ENCODE measurements at regions not wholly inside any gene's neighbourhood (a gene's known extent, or its start where the extent isn't known, plus 50 kb on each side); places are given as distances from the start of the nearest gene placed in this dataset.

- Mint-ChIP-seq H3K4me3 (no peak overlapping the region), H3K4me1 (peaks cover 5 to 6% of the 10 kb centered on the region in 2 experiments; a peak in 2 of 4 replicates), H3K9me3 (peaks cover 60 to 70% of the 10 kb centered on the region in 2 experiments), H3K36me3 (ENCODE audit: insufficient read depth in 1 of 3, low read depth in 3 of 3) (peaks cover 3 to 5% (median 3%) of the 10 kb centered on the region in 3 experiments; a peak in 4 of 7 replicates), H3K27ac (no peak overlapping the region; a peak in 1 of 7 replicates), H3K27me3 (ENCODE audit: low read depth) (peaks cover 2% of the 10 kb centered on the region; the same call in 1 of the 2 replicates)
- H3T11ph ChIP-seq (ENCODE audit: low read length) = no peak overlapping the region
- no peak overlapping the region for H3K23ac ChIP-seq (ENCODE audit: insufficient read length, low read depth, low read length)
- no peak overlapping the region for H3K14ac ChIP-seq (ENCODE audit: insufficient read depth, low read length)
- H4K20me1 ChIP-seq (ENCODE audit: control insufficient read depth, insufficient read depth, insufficient read length) = no peaks in the 10 kb centered on the region
- H3K27me3 ChIP-seq (ENCODE audit: insufficient read depth, low read length) = no peaks in the 10 kb centered on the region
- H3K4me1 ChIP-seq (ENCODE audit: insufficient read depth, low read length) = no peaks in the 10 kb centered on the region; the same call in 1 of the 2 replicates
- H3K4ac ChIP-seq (ENCODE audit: low read depth, low read length) = no peak overlapping the region
- no peak overlapping the region for H2BK20ac ChIP-seq (ENCODE audit: low read depth, low read length, poor library complexity, severe bottlenecking)
- H2BK12ac ChIP-seq (ENCODE audit: insufficient read length, low read depth, low read length) = no peak overlapping the region
- H2BK120ac ChIP-seq (ENCODE audit: low read depth, low read length, poor library complexity, severe bottlenecking) = no peak overlapping the region
- H2AFZ ChIP-seq (ENCODE audit: low read length) = no peak overlapping the region
- no peak overlapping the region for H2BK5ac ChIP-seq (ENCODE audit: insufficient read length, low read length)
- WGBS (ENCODE audit: extremely low coverage, insufficient read length, low lambda C conversion rate) = no CpG with 5 or more reads among the region's 9 CpGs
- H3K27ac ChIP-seq (ENCODE audit: insufficient read length, low read depth, low read length) = no peak overlapping the region
- no peak overlapping the region for H2BK15ac ChIP-seq (ENCODE audit: low read depth, low read length)
- no peak overlapping the region for H3K56ac ChIP-seq (ENCODE audit: insufficient read length, low read depth, low read length)
- no peak overlapping the region for H4K91ac ChIP-seq (ENCODE audit: insufficient read length, low read depth, low read length)
- H3K9me3 ChIP-seq (ENCODE audit: control insufficient read depth, low read depth, low read length) = no peaks in the 10 kb centered on the region
- no peak for TF ChIP-seq CTCF (conservative IDR thresholded peaks at IDR 0.05)
- no peak overlapping the region for H2AK5ac ChIP-seq (ENCODE audit: insufficient read length, low read length)
- no peaks in the 10 kb centered on the region for H3K79me2 ChIP-seq (ENCODE audit: insufficient read depth, low read length)
- no peak overlapping the region for H3K4me2 ChIP-seq (ENCODE audit: insufficient read depth, insufficient read length, low read length)
- no peaks in the 10 kb centered on the region for H3K23me2 ChIP-seq (ENCODE audit: insufficient read length, low read depth, low read length, poor library complexity, severe bottlenecking)
- no peaks in the 10 kb centered on the region for H3K79me1 ChIP-seq (ENCODE audit: insufficient read depth, low read depth, low read length, poor library complexity, severe bottlenecking)
- no peak overlapping the region for H4K8ac ChIP-seq (replicated peaks; ENCODE audit: insufficient read length, low read depth, low read length)
- DNase-seq = no peak
- H4K5ac ChIP-seq (ENCODE audit: insufficient read length, low read depth, low read length) = no peak overlapping the region
- no peak overlapping the region for H3K18ac ChIP-seq (ENCODE audit: insufficient read length, low read depth, low read length)
- no peak overlapping the region for H3K9ac ChIP-seq (ENCODE audit: extremely low read depth, insufficient read length, low read length)
Measured at GRCh38 chrX:39667736-39668482, 429.8 kb downstream of the BCOR start.

All from H9 (cell line).